Activated CD8-positive, alpha-beta memory T cell treated with anti-CD3 and anti-CD28 coated beads, Interleukin-2, amount 10 ng/mL, durations not matched to agents 7 days and 5 days (primary cell): ENCODE measurements at regions not wholly inside any gene's neighbourhood (a gene's known extent, or its start where the extent isn't known, plus 50 kb on each side); places are given as distances from the start of the nearest gene placed in this dataset.

ENCODE experiments used
- ATAC-seq: fragments of 150-1000 bp; cut with Tn5 transposase; one replicate; pipeline ENCODE4 v1.10.0; 2021; ENCODE audit warnings: moderate library complexity
- CTCF ChIA-PET: fragments of 350-600 bp; sonication (Branson Sonifier 250); formaldehyde crosslinking; loops from one replicate; lab custom pipeline; 2021; ENCODE audit warnings: antibody characterized with exemption; lab: Charles Lee
- DNase-seq: peaks from one replicate; pipeline ENCODE4 v3.0.0-alpha.2; 2020
- H3K27ac Mint-ChIP-seq: one replicate; pipeline ENCODE4 v1.8.0; 2021; ENCODE audit warnings: mild to moderate bottlenecking, mixed read lengths
- H3K27me3 Mint-ChIP-seq: one replicate; pipeline ENCODE4 v1.8.0; 2021; ENCODE audit warnings: mixed read lengths
- H3K36me3 Mint-ChIP-seq: one replicate; pipeline ENCODE4 v1.8.0; 2021; ENCODE audit warnings: mild to moderate bottlenecking, mixed read lengths
- H3K4me1 Mint-ChIP-seq: one replicate; pipeline ENCODE4 v1.8.0; 2021; ENCODE audit warnings: mixed read lengths
- H3K4me3 Mint-ChIP-seq: one replicate; pipeline ENCODE4 v1.8.0; 2021; ENCODE audit warnings: mild to moderate bottlenecking, moderate library complexity, mixed read lengths
- H3K9me3 Mint-ChIP-seq: one replicate; pipeline ENCODE4 v1.8.0; 2022; ENCODE audit warnings: low read depth, mixed read lengths

DNA sequence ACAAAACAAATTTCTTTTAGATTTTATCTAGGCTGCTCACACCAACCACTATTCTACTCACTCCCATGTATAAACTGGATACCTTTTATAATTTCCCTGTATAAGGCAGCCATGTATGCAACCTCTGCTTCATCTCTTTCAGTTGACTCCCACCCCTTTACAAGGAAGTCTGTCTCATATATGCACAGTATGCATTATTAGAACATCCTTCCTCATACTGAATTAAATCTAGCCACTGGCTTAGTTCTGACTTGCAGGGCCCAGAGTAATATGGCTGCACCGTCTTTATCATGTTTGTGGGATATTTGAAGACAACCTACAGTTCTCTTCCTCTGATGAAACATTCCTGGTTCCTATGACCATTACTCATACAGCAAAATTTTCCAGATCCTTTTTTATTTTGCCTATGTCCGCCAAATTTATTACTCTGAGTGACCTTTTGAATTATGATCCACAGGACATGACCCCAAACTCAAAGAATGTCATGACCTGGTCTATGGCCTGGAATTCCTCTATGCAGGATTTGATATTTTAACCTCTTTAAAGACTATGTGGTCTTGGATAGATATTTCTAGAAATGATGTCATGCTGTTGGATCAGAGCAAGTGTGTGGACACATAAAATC, 76.6 kb upstream of the ITGA1 start:
- H3K27me3 Mint-ChIP-seq = no peaks in the 10 kb centered on the region
- H3K9me3 Mint-ChIP-seq = peaks cover 11% of the 10 kb centered on the region
- H3K27ac Mint-ChIP-seq = peak overlapping the region; percentile 72
- CTCF ChIA-PET = interaction anchor here (1.1 to 2.4 kb wide), 3 partner anchors 16 to 204 kb away, joined by 3 to 11 read pairs (median 4); no protein-coding TSS in a partner anchor
- H3K36me3 Mint-ChIP-seq = peaks cover 36% of the 10 kb centered on the region
- ATAC-seq (no peak), DNase-seq (no peak)
- H3K4me3 Mint-ChIP-seq = no peak overlapping the region
- peaks cover 63% of the 10 kb centered on the region for H3K4me1 Mint-ChIP-seq

DNA sequence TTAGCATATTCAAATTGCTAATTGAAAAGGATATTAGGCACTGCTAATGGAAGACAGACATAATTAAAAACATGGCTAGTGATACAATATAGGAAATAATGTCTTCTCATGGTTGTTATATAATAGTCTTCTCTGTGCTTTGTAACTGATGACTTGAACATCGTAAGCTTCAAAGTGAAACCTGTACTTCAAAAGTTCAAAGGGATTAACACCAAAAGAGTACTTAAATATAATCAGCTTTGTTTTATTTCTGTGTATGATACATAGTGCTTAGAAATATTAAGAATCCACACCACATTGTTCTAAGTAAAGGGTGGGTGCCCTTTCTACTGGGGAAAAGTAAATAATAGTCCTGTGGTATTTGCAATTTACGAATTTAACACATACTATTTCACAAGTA, 75.4 kb upstream of the ITGA1 start:
- H3K4me3 Mint-ChIP-seq = no peak overlapping the region
- ATAC-seq = no peak
- peak overlapping the region; percentile 71 for H3K27ac Mint-ChIP-seq
- peaks cover 50% of the 10 kb centered on the region for H3K4me1 Mint-ChIP-seq
- no peak for DNase-seq
- CTCF ChIA-PET = interaction anchor here (1.1 kb wide), 2 partner anchors 50 to 203 kb away, joined by 3 to 4 read pairs; no protein-coding TSS in a partner anchor
- peaks cover 44% of the 10 kb centered on the region for H3K36me3 Mint-ChIP-seq
- H3K9me3 Mint-ChIP-seq = peaks cover 15% of the 10 kb centered on the region
- no peaks in the 10 kb centered on the region for H3K27me3 Mint-ChIP-seq

DNA sequence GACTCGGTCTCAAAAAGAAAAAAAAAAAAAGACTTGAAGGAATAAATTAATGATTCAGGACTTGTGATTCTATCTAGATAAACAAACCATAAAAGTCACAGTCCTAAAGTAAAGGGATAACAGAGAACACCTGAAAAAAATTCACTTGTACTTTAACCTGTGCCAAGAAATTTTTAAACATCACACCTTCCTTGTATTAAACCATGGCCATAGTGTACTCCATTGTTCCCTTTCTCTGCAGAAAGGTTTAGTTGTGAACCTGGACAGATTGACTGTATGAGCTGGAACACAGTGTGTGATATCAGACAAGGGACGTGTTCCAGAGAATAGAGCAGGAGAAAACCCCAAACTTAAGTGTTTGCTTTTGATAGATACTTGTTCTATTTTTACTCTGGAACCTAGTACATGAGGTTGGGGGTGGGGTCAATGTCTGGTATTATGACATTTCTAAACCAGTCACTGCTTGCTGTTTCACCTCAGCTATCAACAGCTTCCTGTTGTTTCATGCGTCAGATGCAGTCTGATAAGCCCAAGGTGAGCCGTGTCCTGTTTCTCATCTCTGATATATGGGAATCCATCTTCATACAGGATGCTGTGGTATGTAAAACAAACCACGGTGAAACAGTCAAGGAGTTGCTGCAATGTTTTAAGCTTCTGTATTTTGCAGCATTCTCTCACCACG, 62.5 kb upstream of the ITGA1 start:
- no peaks in the 10 kb centered on the region for H3K27me3 Mint-ChIP-seq
- ATAC-seq = peak; percentile 96

DNA sequence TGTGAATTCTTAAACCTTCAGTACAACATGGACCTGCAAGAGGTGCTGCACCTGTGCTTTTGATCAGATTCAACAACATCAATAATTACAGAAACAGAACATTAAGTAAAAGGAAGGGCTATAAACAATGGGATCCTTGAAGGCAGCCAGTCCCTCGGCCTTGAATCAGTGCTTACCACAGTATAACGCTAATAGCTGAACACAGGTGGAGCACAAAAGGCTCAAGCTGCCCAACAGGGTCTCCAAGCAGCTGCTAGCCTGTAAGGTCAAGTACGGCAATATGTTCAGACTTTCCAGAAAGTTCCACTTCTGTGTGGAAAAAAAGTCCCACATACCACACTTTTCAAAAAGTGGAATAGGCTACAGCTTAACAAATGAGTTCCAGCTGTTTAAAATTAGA, 61.9 kb upstream of the ITGA1 start:
- ATAC-seq (peak; percentile 34), DNase-seq (no peak)
- CTCF ChIA-PET = interaction anchor here (0.8 to 3.8 kb wide), 9 partner anchors 13 to 190 kb away, joined by 3 to 11 read pairs (median 4); no protein-coding TSS in a partner anchor
- peaks cover 35% of the 10 kb centered on the region for H3K36me3 Mint-ChIP-seq
- H3K4me1 Mint-ChIP-seq = peaks cover 62% of the 10 kb centered on the region
- peak overlapping the region; percentile 96 for H3K27ac Mint-ChIP-seq
- H3K4me3 Mint-ChIP-seq = peak overlapping the region; percentile 25
- H3K9me3 Mint-ChIP-seq = peaks cover 6% of the 10 kb centered on the region
- no peaks in the 10 kb centered on the region for H3K27me3 Mint-ChIP-seq

More for the DNA sequence above, 62.5 kb upstream of the ITGA1 start:
- H3K9me3 Mint-ChIP-seq = peaks cover 8% of the 10 kb centered on the region
- H3K36me3 Mint-ChIP-seq = peaks cover 35% of the 10 kb centered on the region
- H3K4me3 Mint-ChIP-seq = peak overlapping the region; percentile 25
- peak overlapping the region; percentile 96 for H3K27ac Mint-ChIP-seq
- peaks cover 60% of the 10 kb centered on the region for H3K4me1 Mint-ChIP-seq
- peak; percentile 89 for DNase-seq
- CTCF ChIA-PET = interaction anchor here (0.7 to 3.8 kb wide), 9 partner anchors 13 to 75 kb away, joined by 3 to 11 read pairs (median 4); no protein-coding TSS in a partner anchor

GRCh38 chr5:52727020-52727419, 60.7 kb upstream of the ITGA1 start:
- H3K27ac Mint-ChIP-seq = peak overlapping the region; percentile 74
- CTCF ChIA-PET = interaction anchor here (1.2 to 3.8 kb wide), 3 partner anchors 17 to 189 kb away, joined by 3 to 11 read pairs (median 3); no protein-coding TSS in a partner anchor
- no peak for DNase-seq
- peaks cover 39% of the 10 kb centered on the region for H3K36me3 Mint-ChIP-seq
- H3K9me3 Mint-ChIP-seq = peaks cover 10% of the 10 kb centered on the region
- H3K4me1 Mint-ChIP-seq = peaks cover 62% of the 10 kb centered on the region
- peak overlapping the region; percentile 18 for H3K4me3 Mint-ChIP-seq
- no peak for ATAC-seq
- H3K27me3 Mint-ChIP-seq = no peaks in the 10 kb centered on the region

GRCh38 chr5:52727576-52727975, 60.1 kb upstream of the ITGA1 start:
- Mint-ChIP-seq H3K27me3 (no peaks in the 10 kb centered on the region), H3K4me3 (no peak overlapping the region), H3K4me1 (peaks cover 62% of the 10 kb centered on the region), H3K27ac (peak overlapping the region; percentile 69), H3K9me3 (peaks cover 11% of the 10 kb centered on the region), H3K36me3 (peaks cover 42% of the 10 kb centered on the region)
- DNase-seq = no peak
- CTCF ChIA-PET = interaction anchor here (1.2 to 3.8 kb wide), 3 partner anchors 18 to 98 kb away, joined by 3 to 11 read pairs (median 4); no protein-coding TSS in a partner anchor
- no peak for ATAC-seq

- ATAC-seq = no peak
- Mint-ChIP-seq H3K27ac (no peak overlapping the region), H3K4me3 (no peak overlapping the region), H3K36me3 (peaks cover 42% of the 10 kb centered on the region), H3K9me3 (peaks cover 11% of the 10 kb centered on the region), H3K4me1 (peaks cover 57% of the 10 kb centered on the region), H3K27me3 (no peaks in the 10 kb centered on the region)
- no peak for DNase-seq
- CTCF ChIA-PET = interaction anchor here (1.1 to 3.8 kb wide), 4 partner anchors 18 to 98 kb away, joined by 3 to 11 read pairs (median 4); no protein-coding TSS in a partner anchor
Measured at GRCh38 chr5:52728224-52728623, 59.5 kb upstream of the ITGA1 start.

DNA sequence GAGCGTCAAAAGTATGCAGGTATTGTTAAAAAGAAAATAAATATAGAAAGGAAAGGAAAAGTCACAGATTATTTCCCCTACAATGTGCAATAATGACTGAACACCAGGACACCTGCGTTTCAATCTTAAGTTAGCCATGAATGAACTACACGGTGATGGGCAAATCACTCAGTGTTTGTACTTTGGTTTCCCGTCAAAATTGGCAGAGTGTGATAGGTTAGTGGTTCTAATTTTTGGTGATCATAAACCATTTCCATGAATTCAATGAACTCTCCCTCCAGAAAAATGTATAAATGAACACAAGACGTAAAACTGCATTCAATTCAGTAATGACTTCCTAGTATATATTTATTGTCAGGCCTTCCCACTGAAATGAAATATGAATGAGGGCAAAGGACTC, 59.0 kb upstream of the ITGA1 start:
- Mint-ChIP-seq H3K4me3 (no peak overlapping the region), H3K27ac (no peak overlapping the region), H3K9me3 (peaks cover 11% of the 10 kb centered on the region), H3K36me3 (peaks cover 39% of the 10 kb centered on the region), H3K27me3 (no peaks in the 10 kb centered on the region), H3K4me1 (peaks cover 54% of the 10 kb centered on the region)
- CTCF ChIA-PET = interaction anchor here (1.1 to 3.8 kb wide), 3 partner anchors 19 to 47 kb away, joined by 3 to 11 read pairs (median 4); no protein-coding TSS in a partner anchor
- no peak for DNase-seq
- ATAC-seq = no peak

GRCh38 chr5:52731274-52732027, 56.3 kb upstream of the ITGA1 start:
- no peak for DNase-seq
- Mint-ChIP-seq H3K4me1 (peaks cover 31% of the 10 kb centered on the region), H3K36me3 (peaks cover 31% of the 10 kb centered on the region), H3K27me3 (no peaks in the 10 kb centered on the region), H3K27ac (no peak overlapping the region), H3K9me3 (peaks cover 7% of the 10 kb centered on the region), H3K4me3 (no peak overlapping the region)
- ATAC-seq = no peak
- CTCF ChIA-PET = no interaction called here

GRCh38 chr5:52734557-52734956, 53.2 kb upstream of the ITGA1 start:
- Mint-ChIP-seq H3K4me1 (peaks cover 32% of the 10 kb centered on the region), H3K36me3 (peaks cover 48% of the 10 kb centered on the region), H3K27me3 (no peaks in the 10 kb centered on the region), H3K9me3 (peaks cover 10% of the 10 kb centered on the region), H3K4me3 (no peak overlapping the region), H3K27ac (no peak overlapping the region)
- DNase-seq (no peak), ATAC-seq (no peak)
- CTCF ChIA-PET = no interaction called here

- CTCF ChIA-PET = no interaction called here
- peaks cover 10% of the 10 kb centered on the region for H3K9me3 Mint-ChIP-seq
- no peak overlapping the region for H3K4me3 Mint-ChIP-seq
- peaks cover 46% of the 10 kb centered on the region for H3K36me3 Mint-ChIP-seq
- DNase-seq (no peak), ATAC-seq (no peak)
- no peaks in the 10 kb centered on the region for H3K27me3 Mint-ChIP-seq
- peaks cover 28% of the 10 kb centered on the region for H3K4me1 Mint-ChIP-seq
- H3K27ac Mint-ChIP-seq = no peak overlapping the region
Measured at GRCh38 chr5:52735139-52735538, 52.6 kb upstream of the ITGA1 start.
